ENCODE measurements at regions not wholly inside any gene's neighbourhood (a gene's known extent, or its start where the extent isn't known, plus 50 kb on each side); places are given as distances from the start of the nearest gene placed in this dataset.

DNA sequence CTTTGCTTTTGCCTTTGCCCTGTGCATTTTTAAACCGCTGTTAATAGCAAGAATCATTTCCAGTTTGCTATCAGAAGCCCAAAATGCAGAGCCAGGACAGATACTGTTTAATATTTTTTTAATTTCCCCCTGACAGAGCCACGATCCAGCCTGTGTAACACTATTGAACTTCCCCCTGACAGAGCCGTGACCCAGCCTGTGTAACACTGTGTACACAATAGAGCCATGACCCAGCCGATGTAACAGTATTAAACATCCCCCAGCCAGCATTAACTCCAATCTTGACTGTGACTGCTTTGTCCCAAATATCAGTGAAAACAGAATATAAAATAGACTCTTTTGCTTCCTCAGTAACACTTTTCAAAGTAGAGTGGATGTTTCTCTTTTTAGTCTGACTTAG, 607.9 kb upstream of the CDH5 start:
- TF ChIP-seq SP1 (IDR thresholded peaks at IDR 0.05) (no peak), FOXM1 (IDR thresholded peaks at IDR 0.05; ENCODE audit: borderline replicate concordance) (no peak), ZNF384 (IDR thresholded peaks at IDR 0.05) (no peak), HDGF (IDR thresholded peaks at IDR 0.05; ENCODE audit: borderline replicate concordance) (no peak), ELF4 (IDR thresholded peaks at IDR 0.05) (no peak), FOXK2 (IDR thresholded peaks at IDR 0.05) (no peak), L3MBTL2 (conservative IDR thresholded peaks at IDR 0.05) (no peak), SUZ12 (IDR thresholded peaks at IDR 0.05) (no peak), BHLHE40 (IDR thresholded peaks at IDR 0.05; ENCODE audit: borderline replicate concordance) (no peak), ARNT (IDR thresholded peaks at IDR 0.05) (no peak), NFRKB (IDR thresholded peaks at IDR 0.05) (no peak), TARDBP (IDR thresholded peaks at IDR 0.05) (no peak), LEF1 (IDR thresholded peaks at IDR 0.05; ENCODE audit: borderline replicate concordance) (no peak)
- TF ChIP-seq, protein P1, sequence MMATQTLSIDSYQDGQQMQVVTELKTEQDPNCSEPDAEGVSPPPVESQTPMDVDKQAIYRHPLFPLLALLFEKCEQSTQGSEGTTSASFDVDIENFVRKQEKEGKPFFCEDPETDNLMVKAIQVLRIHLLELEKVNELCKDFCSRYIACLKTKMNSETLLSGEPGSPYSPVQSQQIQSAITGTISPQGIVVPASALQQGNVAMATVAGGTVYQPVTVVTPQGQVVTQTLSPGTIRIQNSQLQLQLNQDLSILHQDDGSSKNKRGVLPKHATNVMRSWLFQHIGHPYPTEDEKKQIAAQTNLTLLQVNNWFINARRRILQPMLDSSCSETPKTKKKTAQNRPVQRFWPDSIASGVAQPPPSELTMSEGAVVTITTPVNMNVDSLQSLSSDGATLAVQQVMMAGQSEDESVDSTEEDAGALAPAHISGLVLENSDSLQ (IDR thresholded peaks at IDR 0.05) = no peak

Data from HEK293T (cell line).